ENCODE measurements at regions not wholly inside any gene's neighbourhood (a gene's known extent, or its start where the extent isn't known, plus 50 kb on each side); places are given as distances from the start of the nearest gene placed in this dataset.

DNA sequence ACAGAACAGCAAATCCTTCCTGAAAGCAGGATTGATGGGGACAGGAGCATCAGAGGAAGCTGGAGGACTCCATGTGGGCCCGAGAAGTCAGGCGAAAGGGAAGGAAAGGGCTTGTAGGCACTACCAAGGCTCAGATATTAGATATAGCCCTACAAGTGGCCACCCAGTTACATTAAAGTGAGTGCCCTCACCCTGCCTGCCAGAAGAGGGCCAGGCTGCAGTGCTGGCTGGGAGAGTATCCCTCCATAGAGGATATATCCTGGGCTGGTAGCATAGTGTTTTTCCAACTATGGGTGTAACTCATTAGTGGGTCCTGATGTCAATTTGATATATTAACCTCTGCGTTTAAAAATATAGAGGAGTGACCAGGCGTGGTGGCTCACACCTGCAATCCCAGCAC lies 285.2 kb downstream of the MYCN start:
- H3K9me3 Mint-ChIP-seq: no peaks in the 10 kb centered on the region
- H3K36me3 Mint-ChIP-seq (ENCODE audit: low read depth): no peaks in the 10 kb centered on the region
- H3K27me3 ChIP-seq (ENCODE audit: control insufficient read depth in 1 of 2, insufficient read depth in 2 of 2, low read length in 2 of 2): no peaks in the 10 kb centered on the region
- no peaks in the 10 kb centered on the region for H3K4me1 ChIP-seq (ENCODE audit: insufficient read depth, low read length)
- CTCF ChIA-PET: no interaction called here
- no peak overlapping the region for H3K4me3 Mint-ChIP-seq
- no peak overlapping the region for H3K27ac ChIP-seq (ENCODE audit: low read depth in 1 of 2, low read length in 2 of 2)
- TF ChIP-seq, protein P1, sequence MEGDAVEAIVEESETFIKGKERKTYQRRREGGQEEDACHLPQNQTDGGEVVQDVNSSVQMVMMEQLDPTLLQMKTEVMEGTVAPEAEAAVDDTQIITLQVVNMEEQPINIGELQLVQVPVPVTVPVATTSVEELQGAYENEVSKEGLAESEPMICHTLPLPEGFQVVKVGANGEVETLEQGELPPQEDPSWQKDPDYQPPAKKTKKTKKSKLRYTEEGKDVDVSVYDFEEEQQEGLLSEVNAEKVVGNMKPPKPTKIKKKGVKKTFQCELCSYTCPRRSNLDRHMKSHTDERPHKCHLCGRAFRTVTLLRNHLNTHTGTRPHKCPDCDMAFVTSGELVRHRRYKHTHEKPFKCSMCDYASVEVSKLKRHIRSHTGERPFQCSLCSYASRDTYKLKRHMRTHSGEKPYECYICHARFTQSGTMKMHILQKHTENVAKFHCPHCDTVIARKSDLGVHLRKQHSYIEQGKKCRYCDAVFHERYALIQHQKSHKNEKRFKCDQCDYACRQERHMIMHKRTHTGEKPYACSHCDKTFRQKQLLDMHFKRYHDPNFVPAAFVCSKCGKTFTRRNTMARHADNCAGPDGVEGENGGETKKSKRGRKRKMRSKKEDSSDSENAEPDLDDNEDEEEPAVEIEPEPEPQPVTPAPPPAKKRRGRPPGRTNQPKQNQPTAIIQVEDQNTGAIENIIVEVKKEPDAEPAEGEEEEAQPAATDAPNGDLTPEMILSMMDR (IDR thresholded peaks at IDR 0.05): no peak
- H3K9me3 ChIP-seq (ENCODE audit: control insufficient read depth in 1 of 2, insufficient read depth in 1 of 2, low read length in 2 of 2): no peaks in the 10 kb centered on the region
- no peak for ATAC-seq (ENCODE audit: poor library complexity)
- no peaks in the 10 kb centered on the region for H3K4me1 Mint-ChIP-seq (ENCODE audit: low read depth)
- POLR2A ChIA-PET: no interaction called here
- H3K27me3 Mint-ChIP-seq: no peaks in the 10 kb centered on the region
- no peak for DNase-seq
- intact Hi-C loops (cut with DNase I, micrococcal nuclease): no loop called here
- no peak overlapping the region for H3K27ac Mint-ChIP-seq
- no peaks in the 10 kb centered on the region for H3K36me3 ChIP-seq (ENCODE audit: insufficient read depth, low read length)
- no peak overlapping the region for H3K4me3 ChIP-seq (ENCODE audit: low read length)

DNA sequence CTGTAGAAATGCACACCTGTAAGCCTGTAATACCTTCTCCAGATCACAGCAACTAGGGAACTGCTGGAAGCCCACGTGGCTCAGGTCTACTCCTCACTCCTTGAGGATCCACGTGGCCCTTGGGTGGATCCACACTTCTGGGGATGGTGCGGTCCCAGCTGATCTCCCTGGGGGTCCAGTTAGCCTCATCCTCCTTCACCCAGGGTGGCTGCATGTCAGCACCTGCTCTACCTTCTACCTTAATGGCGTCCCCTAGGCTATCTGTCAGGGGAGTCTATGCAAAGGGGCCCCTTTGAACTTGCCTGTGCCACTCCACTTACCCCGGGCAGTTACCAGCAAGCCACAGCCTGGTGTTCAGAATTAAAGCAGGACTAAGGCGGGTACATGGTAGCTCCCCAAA lies 284.7 kb downstream of the MYCN start:
- H3K27me3 Mint-ChIP-seq: no peaks in the 10 kb centered on the region
- CTCF ChIA-PET: no interaction called here
- H3K9me3 ChIP-seq (ENCODE audit: control insufficient read depth in 1 of 2, insufficient read depth in 1 of 2, low read length in 2 of 2): no peaks in the 10 kb centered on the region
- H3K27ac Mint-ChIP-seq: no peak overlapping the region
- no peaks in the 10 kb centered on the region for H3K4me1 Mint-ChIP-seq (ENCODE audit: low read depth)
- POLR2A ChIA-PET: no interaction called here
- intact Hi-C loops (cut with DNase I, micrococcal nuclease): no loop called here
- no peaks in the 10 kb centered on the region for H3K9me3 Mint-ChIP-seq
- H3K27me3 ChIP-seq (ENCODE audit: control insufficient read depth in 1 of 2, insufficient read depth in 2 of 2, low read length in 2 of 2): no peaks in the 10 kb centered on the region
- H3K36me3 ChIP-seq (ENCODE audit: insufficient read depth, low read length): no peaks in the 10 kb centered on the region
- no peaks in the 10 kb centered on the region for H3K4me1 ChIP-seq (ENCODE audit: insufficient read depth, low read length)
- H3K27ac ChIP-seq (ENCODE audit: low read depth in 1 of 2, low read length in 2 of 2): no peak overlapping the region
- H3K36me3 Mint-ChIP-seq (ENCODE audit: low read depth): no peaks in the 10 kb centered on the region
- ATAC-seq (ENCODE audit: poor library complexity): no peak
- no peak for DNase-seq
- H3K4me3 ChIP-seq (ENCODE audit: low read length): no peak overlapping the region
- TF ChIP-seq, protein P1 (IDR thresholded peaks at IDR 0.05): no peak
- H3K4me3 Mint-ChIP-seq: no peak overlapping the region

DNA sequence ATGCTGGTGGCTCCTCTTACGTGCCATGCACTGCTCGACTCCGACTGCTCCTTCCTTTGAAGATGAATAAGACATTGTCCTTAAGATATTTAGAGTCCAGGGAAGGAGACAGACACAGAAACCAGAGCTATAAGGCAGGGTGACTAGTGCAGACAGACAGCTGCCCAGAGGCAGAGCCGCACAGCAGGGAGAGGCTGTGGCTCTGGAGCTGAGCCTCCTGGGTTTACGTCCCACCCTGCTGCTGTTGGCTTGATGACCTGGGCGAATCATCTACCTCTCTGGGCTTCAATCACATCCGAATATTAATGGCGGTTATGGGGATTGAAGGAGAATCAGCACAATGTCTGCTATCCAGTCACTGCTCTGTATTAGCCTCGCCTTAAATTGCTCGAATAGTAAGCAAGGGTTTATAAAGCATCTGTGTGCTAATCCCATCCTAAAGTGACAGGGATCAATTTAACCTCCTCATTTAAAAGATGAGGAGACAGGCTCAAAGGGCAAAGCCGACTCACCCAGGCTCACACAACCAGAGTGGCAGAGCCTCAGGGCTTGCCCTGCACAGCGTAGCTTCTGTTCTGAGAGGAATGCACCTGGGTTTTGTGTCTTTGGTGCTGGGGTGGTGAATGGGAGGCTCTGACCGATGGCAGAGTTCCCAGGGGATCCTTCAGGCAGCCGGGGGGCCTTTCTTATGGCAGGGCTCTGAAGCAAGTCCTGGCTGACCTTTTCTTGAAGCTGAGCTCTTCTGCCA lies 284.1 kb downstream of the MYCN start:
- Histone ChIP-seq H3K4me1 (ENCODE audit: insufficient read depth, low read length) (no peaks in the 10 kb centered on the region), H3K27ac (ENCODE audit: low read depth in 1 of 2, low read length in 2 of 2) (no peak overlapping the region)

More for the DNA sequence above, 284.1 kb downstream of the MYCN start:
- no peaks in the 10 kb centered on the region for H3K9me3 Mint-ChIP-seq
- TF ChIP-seq, protein P1 (IDR thresholded peaks at IDR 0.05): no peak
- DNase-seq: no peak
- ATAC-seq (ENCODE audit: poor library complexity): no peak
- H3K27me3 Mint-ChIP-seq: no peaks in the 10 kb centered on the region
- H3K4me1 Mint-ChIP-seq (ENCODE audit: low read depth): no peaks in the 10 kb centered on the region
- no peak overlapping the region for H3K4me3 Mint-ChIP-seq
- Histone ChIP-seq H3K9me3 (ENCODE audit: control insufficient read depth in 1 of 2, insufficient read depth in 1 of 2, low read length in 2 of 2) (no peaks in the 10 kb centered on the region), H3K27me3 (ENCODE audit: control insufficient read depth in 1 of 2, insufficient read depth in 2 of 2, low read length in 2 of 2) (no peaks in the 10 kb centered on the region), H3K4me3 (ENCODE audit: low read length) (no peak overlapping the region), H3K36me3 (ENCODE audit: insufficient read depth, low read length) (no peaks in the 10 kb centered on the region)
- intact Hi-C loops (cut with DNase I, micrococcal nuclease): no loop called here
- ChIA-PET CTCF (no interaction called here), POLR2A (no interaction called here)
- H3K36me3 Mint-ChIP-seq (ENCODE audit: low read depth): no peaks in the 10 kb centered on the region
- H3K27ac Mint-ChIP-seq: no peak overlapping the region
